Gastrocnemius medialis (tissue), 4 donors: ENCODE measurements at regions not wholly inside any gene's neighbourhood (a gene's known extent, or its start where the extent isn't known, plus 50 kb on each side); places are given as distances from the start of the nearest gene placed in this dataset.

ENCODE experiments used
- ATAC-seq, 2 donors: fragments of 150-250 bp; one replicate each; pipeline ENCODE4 v1.9.1; 2016
- DNase-seq, 2 donors: peaks; one replicate each; pipeline ENCODE4 v3.0.0-alpha.2; 2019
- H3K27ac ChIP-seq, 4 donors: fragments of 200-600 bp; sonication (generic); 1 replicate in 1 of 4; 2 replicates in 3 of 4; pipeline ENCODE4 v1.5.1; 2016 to 2018; ENCODE audit warnings: mild to moderate bottlenecking in 2 of 4, moderate library complexity in 1 of 4
- H3K27me3 ChIP-seq, 3 donors: fragments of 200-600 bp; sonication (generic) in 2 of 3; 1 replicate in 1 of 3; 2 replicates in 2 of 3; pipeline versions ENCODE4 v1.5.1 to v1.6.0; 2016 to 2019; ENCODE audit warnings: mild to moderate bottlenecking in 1 of 3, moderate library complexity in 1 of 3
- H3K36me3 ChIP-seq, 2 donors: fragments of 200-600 bp; sonication (generic) in 1 of 2; one replicate each; pipeline ENCODE4 v1.5.1; 2017 to 2018
- H3K4me1 ChIP-seq, 2 donors: fragments of 200-600 bp; sonication (generic) in 1 of 2; one replicate each; pipeline ENCODE4 v1.5.1; 2016 to 2017; ENCODE audit warnings: mild to moderate bottlenecking in 2 of 2
- H3K4me3 ChIP-seq, 4 donors: fragments of 200-600 bp; sonication (generic) in 3 of 4; 1 replicate in 1 of 4; 2 replicates in 3 of 4; pipeline ENCODE4 v1.5.1; 2016 to 2019; ENCODE audit warnings: mild to moderate bottlenecking in 2 of 4
- H3K9me3 ChIP-seq, 3 donors: fragments of 200-600 bp; sonication (generic) in 2 of 3; 1 replicate in 1 of 3; 2 replicates in 2 of 3; pipeline ENCODE4 v1.5.1; 2016 to 2019
- POLR2A ChIP-seq, 2 donors: fragments of 450-650 bp; IDR thresholded peaks; one replicate each; pipeline ENCODE4 v1.6.1; 2017; ENCODE audit warnings: antibody characterized with exemption in 2 of 2, mild to moderate bottlenecking in 2 of 2, moderate library complexity in 2 of 2
- in situ Hi-C, 4 donors: fragments of 200-750 bp; cut with MboI; loops; one replicate each; pipeline versions ENCODE4 v1.15.0 to v1.8.0; 2017; ENCODE audit warnings: low sequenced_read_pairs in 4 of 4
- intact Hi-C: fragments of 100-400 bp; cut with DNase I; formaldehyde crosslinking; loops from one replicate; pipeline ENCODE4 v1.15.1; 2023; ENCODE audit warnings: low total_unique reads
- TF ChIP-seq, protein P1 (sequence below), 5 experiments: fragments of 450-650 bp in 3 of 5; fragments of 200-600 bp in 2 of 5; sonication (generic) in 2 of 5; IDR thresholded peaks in 4 of 5; conservative IDR thresholded peaks in 1 of 5; 1 replicate in 4 of 5; 2 replicates in 1 of 5; pipeline ENCODE4 v1.5.1; 2016 to 2019; ENCODE audit warnings: antibody characterized with exemption in 5 of 5, mild to moderate bottlenecking in 3 of 5, moderate library complexity in 3 of 5

DNA sequence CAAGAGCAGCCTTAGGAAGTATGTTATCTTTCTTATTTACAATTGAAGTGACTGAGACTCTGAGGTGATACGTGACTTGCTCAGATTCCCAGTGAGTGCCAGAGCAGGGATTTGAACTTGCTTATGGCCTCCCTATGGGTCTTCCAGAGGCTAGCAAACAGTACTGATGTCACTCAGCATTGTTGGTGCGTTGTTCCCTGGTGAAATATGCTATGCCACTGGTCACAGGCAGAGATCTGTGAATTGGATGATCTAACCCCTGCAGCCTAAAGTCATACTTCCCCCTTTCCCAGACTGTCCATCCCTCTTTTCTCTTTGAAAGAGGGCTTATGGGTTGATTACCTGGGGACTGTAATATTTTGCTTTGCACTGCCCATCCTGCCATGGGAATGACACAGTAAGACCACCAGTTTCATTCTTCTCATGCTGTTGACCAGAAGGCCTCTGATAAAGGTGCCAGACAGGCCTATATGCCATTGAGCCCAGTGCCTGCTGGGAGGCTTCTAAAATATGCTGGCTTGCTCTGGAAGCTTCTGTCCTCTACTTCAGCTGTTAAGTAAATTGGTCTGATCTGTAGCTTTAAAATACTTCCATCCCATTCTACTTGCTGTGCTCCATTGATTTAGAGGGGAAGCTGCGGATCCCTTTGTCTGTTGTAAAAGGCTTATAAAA lies 152.2 kb upstream of the E2F8 start:
- in situ Hi-C loops (no loop called here), intact Hi-C loops (no loop called here)

DNA sequence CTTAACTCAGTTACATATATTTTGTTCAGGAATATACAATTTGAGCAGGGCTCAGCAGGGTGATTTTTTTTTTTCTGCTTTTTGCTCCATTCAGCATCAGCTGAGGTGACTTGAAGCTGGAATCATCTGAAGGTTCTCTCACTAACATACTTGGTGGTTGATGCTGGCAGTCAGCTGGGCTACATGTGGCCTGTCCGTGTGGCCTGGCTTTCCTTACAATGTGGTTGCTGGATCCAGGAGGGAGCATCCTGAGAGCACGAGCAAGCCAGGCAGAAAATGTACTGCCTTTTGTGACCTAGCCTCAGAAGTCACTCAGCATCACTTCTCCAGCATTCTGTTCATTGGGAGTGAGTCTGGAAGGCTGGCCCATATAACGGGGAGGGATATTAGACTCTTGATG lies 151.6 kb upstream of the E2F8 start:
- no peak overlapping the region for H3K4me3 ChIP-seq
- H3K9me3 ChIP-seq, result no peaks in the 10 kb centered on the region
- H3K27me3 ChIP-seq, result no peaks in the 10 kb centered on the region
- intact Hi-C loops (no loop called here), in situ Hi-C loops (no loop called here)
- no peaks in the 10 kb centered on the region for H3K36me3 ChIP-seq
- ATAC-seq, result no peak
- TF ChIP-seq, protein P1, sequence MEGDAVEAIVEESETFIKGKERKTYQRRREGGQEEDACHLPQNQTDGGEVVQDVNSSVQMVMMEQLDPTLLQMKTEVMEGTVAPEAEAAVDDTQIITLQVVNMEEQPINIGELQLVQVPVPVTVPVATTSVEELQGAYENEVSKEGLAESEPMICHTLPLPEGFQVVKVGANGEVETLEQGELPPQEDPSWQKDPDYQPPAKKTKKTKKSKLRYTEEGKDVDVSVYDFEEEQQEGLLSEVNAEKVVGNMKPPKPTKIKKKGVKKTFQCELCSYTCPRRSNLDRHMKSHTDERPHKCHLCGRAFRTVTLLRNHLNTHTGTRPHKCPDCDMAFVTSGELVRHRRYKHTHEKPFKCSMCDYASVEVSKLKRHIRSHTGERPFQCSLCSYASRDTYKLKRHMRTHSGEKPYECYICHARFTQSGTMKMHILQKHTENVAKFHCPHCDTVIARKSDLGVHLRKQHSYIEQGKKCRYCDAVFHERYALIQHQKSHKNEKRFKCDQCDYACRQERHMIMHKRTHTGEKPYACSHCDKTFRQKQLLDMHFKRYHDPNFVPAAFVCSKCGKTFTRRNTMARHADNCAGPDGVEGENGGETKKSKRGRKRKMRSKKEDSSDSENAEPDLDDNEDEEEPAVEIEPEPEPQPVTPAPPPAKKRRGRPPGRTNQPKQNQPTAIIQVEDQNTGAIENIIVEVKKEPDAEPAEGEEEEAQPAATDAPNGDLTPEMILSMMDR (IDR thresholded peaks at IDR 0.05 in 4 of 5, conservative IDR thresholded peaks at IDR 0.05 in 1 of 5), result no peak
- TF ChIP-seq POLR2A (IDR thresholded peaks at IDR 0.05), result no peak
- no peak overlapping the region for H3K27ac ChIP-seq
- DNase-seq, result no peak
- H3K4me1 ChIP-seq, result no peaks in the 10 kb centered on the region

More for the DNA sequence above, 152.2 kb upstream of the E2F8 start:
- H3K4me3 ChIP-seq, result no peak overlapping the region
- TF ChIP-seq, protein P1 (IDR thresholded peaks at IDR 0.05 in 4 of 5, conservative IDR thresholded peaks at IDR 0.05 in 1 of 5), result no peak
- no peak for TF ChIP-seq POLR2A (IDR thresholded peaks at IDR 0.05)
- H3K27ac ChIP-seq, result no peak overlapping the region
- H3K9me3 ChIP-seq, result no peaks in the 10 kb centered on the region
- no peaks in the 10 kb centered on the region for H3K4me1 ChIP-seq
- H3K36me3 ChIP-seq, result no peaks in the 10 kb centered on the region
- no peak for ATAC-seq
- DNase-seq, result no peak
- H3K27me3 ChIP-seq, result no peaks in the 10 kb centered on the region

DNA sequence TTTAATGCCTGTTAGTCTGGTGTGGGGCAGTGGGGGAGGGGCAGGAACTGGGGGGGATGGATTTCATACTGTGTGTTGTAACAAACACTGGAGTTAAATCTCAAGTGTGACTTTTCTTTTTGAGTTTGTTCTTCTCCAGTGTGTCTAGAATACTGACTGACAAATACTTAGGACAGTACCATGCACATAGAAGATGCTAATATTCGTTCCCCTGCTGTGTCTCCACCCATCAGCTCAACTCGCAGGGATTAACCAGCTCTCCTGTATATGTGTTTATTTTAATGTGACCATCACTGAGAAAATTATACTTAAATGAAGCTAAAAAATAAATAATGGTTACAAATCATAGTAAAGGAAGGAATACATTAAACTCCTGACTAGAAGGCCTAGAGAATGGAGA lies 150.9 kb upstream of the E2F8 start:
- no peaks in the 10 kb centered on the region for H3K27me3 ChIP-seq
- no peak overlapping the region for H3K4me3 ChIP-seq
- no peak overlapping the region for H3K27ac ChIP-seq
- DNase-seq, result no peak
- no peaks in the 10 kb centered on the region for H3K36me3 ChIP-seq
- no peaks in the 10 kb centered on the region for H3K9me3 ChIP-seq
- H3K4me1 ChIP-seq, result no peaks in the 10 kb centered on the region
- TF ChIP-seq POLR2A (IDR thresholded peaks at IDR 0.05), result no peak
- TF ChIP-seq, protein P1 (IDR thresholded peaks at IDR 0.05 in 4 of 5, conservative IDR thresholded peaks at IDR 0.05 in 1 of 5), result no peak
- in situ Hi-C loops (no loop called here), intact Hi-C loops (no loop called here)
- ATAC-seq, result no peak

DNA sequence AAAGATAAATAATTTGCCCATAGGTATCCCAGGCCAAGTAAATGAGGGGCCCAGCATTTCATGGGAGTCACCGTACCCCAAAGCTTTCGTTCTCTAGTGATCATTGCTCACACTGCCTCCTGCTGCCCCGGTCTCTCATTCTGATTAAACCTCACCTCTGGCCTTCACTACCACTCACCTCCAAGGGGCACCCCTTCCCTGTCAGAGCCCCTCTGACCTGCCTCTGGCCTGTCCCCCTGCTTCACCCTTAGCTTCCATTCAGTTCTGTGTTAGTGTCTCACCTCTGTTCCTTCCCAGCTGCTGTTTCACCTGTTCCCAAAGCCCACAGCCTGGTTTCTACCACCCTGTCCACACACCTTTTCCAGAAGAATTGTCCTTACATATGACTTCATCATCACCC lies 150.3 kb upstream of the E2F8 start:
- no peaks in the 10 kb centered on the region for H3K27me3 ChIP-seq
- H3K4me1 ChIP-seq, result no peaks in the 10 kb centered on the region
- no peak for ATAC-seq
- intact Hi-C loops, result no loop called here
- H3K4me3 ChIP-seq, result no peak overlapping the region
- H3K27ac ChIP-seq, result peak overlapping the region in 1 of 4 donors; percentile 11
- no peak for TF ChIP-seq POLR2A (IDR thresholded peaks at IDR 0.05)
- TF ChIP-seq, protein P1 (IDR thresholded peaks at IDR 0.05 in 4 of 5, conservative IDR thresholded peaks at IDR 0.05 in 1 of 5), result no peak
- no peaks in the 10 kb centered on the region for H3K36me3 ChIP-seq
- H3K9me3 ChIP-seq, result no peaks in the 10 kb centered on the region
- in situ Hi-C loops, result no loop called here
- DNase-seq, result no peak
